ENCODE measurements at regions not wholly inside any gene's neighbourhood (a gene's known extent, or its start where the extent isn't known, plus 50 kb on each side); places are given as distances from the start of the nearest gene placed in this dataset.

DNA sequence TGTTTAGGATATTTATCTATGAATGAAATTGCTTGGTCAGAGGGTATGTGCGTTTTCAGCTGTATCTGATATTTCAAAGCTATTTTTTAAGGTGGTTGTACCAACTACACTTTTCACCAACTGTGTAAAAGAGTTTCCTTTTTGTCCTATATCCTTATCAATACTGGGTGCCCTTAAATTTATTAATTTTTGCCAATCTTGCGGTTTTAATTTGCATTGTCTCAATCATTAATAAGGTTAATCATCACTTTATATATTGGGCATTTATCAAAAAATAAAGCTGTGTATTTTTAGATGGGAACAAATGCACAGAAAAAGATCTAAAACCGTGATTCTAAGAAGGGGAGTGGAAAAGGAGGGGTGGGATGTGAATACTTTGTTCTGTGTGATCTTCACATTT lies 66.7 kb upstream of the SALL4 start:
- Histone ChIP-seq H3K9ac (ENCODE audit: insufficient read depth, low read length, poor library complexity, severe bottlenecking) (no peak overlapping the region), H4K20me1 (ENCODE audit: insufficient read depth, low read length) (no peaks in the 10 kb centered on the region), H3K4me1 (ENCODE audit: control insufficient read depth in 1 of 2, insufficient read depth in 2 of 2, low read length in 2 of 2) (no peaks in the 10 kb centered on the region), H3K27ac (ENCODE audit: low read depth in 1 of 2, low read length in 2 of 2) (no peak overlapping the region), H2AFZ (ENCODE audit: insufficient read depth, low read depth, low read length, poor library complexity, severe bottlenecking) (no peak overlapping the region), H3K4me3 (replicated peaks in 1 of 3; ENCODE audit: low read depth in 2 of 3, low read length in 3 of 3) (no peak overlapping the region), H3K27me3 (ENCODE audit: control insufficient read depth in 2 of 2, insufficient read depth in 2 of 2, low read length in 2 of 2) (no peaks in the 10 kb centered on the region), H3K4me2 (replicated peaks; ENCODE audit: extremely low read depth, low read length, poor library complexity, severe bottlenecking) (no peak overlapping the region), H3K79me2 (ENCODE audit: insufficient read depth, low read length) (no peaks in the 10 kb centered on the region), H3K9me3 (replicated peaks in 1 of 2; ENCODE audit: control insufficient read depth in 1 of 2, insufficient read depth in 1 of 2, low read length in 2 of 2) (no peaks in the 10 kb centered on the region), H3K36me3 (replicated peaks in 1 of 2; ENCODE audit: control insufficient read depth in 1 of 2, insufficient read depth in 2 of 2, low read length in 2 of 2) (no peaks in the 10 kb centered on the region)
- no CpG with 5 or more reads among the region's 3 CpGs for WGBS (ENCODE audit: insufficient coverage)
- TF ChIP-seq, protein P1, sequence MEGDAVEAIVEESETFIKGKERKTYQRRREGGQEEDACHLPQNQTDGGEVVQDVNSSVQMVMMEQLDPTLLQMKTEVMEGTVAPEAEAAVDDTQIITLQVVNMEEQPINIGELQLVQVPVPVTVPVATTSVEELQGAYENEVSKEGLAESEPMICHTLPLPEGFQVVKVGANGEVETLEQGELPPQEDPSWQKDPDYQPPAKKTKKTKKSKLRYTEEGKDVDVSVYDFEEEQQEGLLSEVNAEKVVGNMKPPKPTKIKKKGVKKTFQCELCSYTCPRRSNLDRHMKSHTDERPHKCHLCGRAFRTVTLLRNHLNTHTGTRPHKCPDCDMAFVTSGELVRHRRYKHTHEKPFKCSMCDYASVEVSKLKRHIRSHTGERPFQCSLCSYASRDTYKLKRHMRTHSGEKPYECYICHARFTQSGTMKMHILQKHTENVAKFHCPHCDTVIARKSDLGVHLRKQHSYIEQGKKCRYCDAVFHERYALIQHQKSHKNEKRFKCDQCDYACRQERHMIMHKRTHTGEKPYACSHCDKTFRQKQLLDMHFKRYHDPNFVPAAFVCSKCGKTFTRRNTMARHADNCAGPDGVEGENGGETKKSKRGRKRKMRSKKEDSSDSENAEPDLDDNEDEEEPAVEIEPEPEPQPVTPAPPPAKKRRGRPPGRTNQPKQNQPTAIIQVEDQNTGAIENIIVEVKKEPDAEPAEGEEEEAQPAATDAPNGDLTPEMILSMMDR (IDR thresholded peaks at IDR 0.05) = no peak
- DNase-seq = no peak
- Mint-ChIP-seq H3K27ac (no peak overlapping the region), H3K4me3 (no peak overlapping the region), H3K9me3 (peaks cover 0 to 6% (median 0%) of the 10 kb centered on the region in 7 donors), H3K36me3 (no peaks in the 10 kb centered on the region), H3K27me3 (ENCODE audit: low read depth in 3 of 3) (peaks cover 2 to 14% (median 4%) of the 10 kb centered on the region in 3 donors), H3K4me1 (no peaks in the 10 kb centered on the region)
- intact Hi-C loops (cut with micrococcal nuclease) = no loop called here

DNA sequence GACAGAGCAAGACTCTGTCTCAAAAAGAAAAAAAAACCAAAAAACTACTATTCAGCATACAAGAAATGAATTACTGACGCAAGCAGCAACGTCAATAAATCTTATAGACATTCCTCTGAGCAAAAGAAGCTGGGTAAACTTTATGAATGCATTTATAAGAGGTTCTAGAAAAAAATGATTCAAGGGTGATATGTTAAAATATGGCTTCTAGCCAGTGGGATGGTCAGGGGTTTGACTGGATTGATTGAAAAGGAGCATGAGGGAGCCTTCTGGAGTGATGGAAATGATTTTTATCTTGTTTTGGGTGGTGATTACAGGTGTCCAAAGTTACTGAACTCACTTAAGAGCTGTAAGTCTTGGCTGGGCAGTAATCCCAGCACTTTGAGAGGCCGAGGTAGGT lies 64.9 kb upstream of the SALL4 start:
- H3K4me1 ChIP-seq (ENCODE audit: control insufficient read depth in 1 of 2, insufficient read depth in 2 of 2, low read length in 2 of 2) = no peaks in the 10 kb centered on the region
- no CpG with 5 or more reads among the region's 3 CpGs for WGBS (ENCODE audit: insufficient coverage)
- H4K20me1 ChIP-seq (ENCODE audit: insufficient read depth, low read length) = no peaks in the 10 kb centered on the region
- TF ChIP-seq, protein P1 (IDR thresholded peaks at IDR 0.05) = no peak
- H3K36me3 ChIP-seq (replicated peaks in 1 of 2; ENCODE audit: control insufficient read depth in 1 of 2, insufficient read depth in 2 of 2, low read length in 2 of 2) = no peaks in the 10 kb centered on the region
- Mint-ChIP-seq H3K4me1 (no peaks in the 10 kb centered on the region), H3K9me3 (peaks cover 0 to 3% (median 0%) of the 10 kb centered on the region in 7 donors), H3K27me3 (ENCODE audit: low read depth in 3 of 3) (peaks cover 3 to 11% (median 5%) of the 10 kb centered on the region in 3 donors), H3K36me3 (no peaks in the 10 kb centered on the region), H3K27ac (no peak overlapping the region), H3K4me3 (no peak overlapping the region)
- H3K9ac ChIP-seq (ENCODE audit: insufficient read depth, low read length, poor library complexity, severe bottlenecking) = no peak overlapping the region
- no peak overlapping the region for H3K4me3 ChIP-seq (replicated peaks in 1 of 3; ENCODE audit: low read depth in 2 of 3, low read length in 3 of 3)
- no peaks in the 10 kb centered on the region for H3K9me3 ChIP-seq (replicated peaks in 1 of 2; ENCODE audit: control insufficient read depth in 1 of 2, insufficient read depth in 1 of 2, low read length in 2 of 2)
- H2AFZ ChIP-seq (ENCODE audit: insufficient read depth, low read depth, low read length, poor library complexity, severe bottlenecking) = no peak overlapping the region
- no peaks in the 10 kb centered on the region for H3K79me2 ChIP-seq (ENCODE audit: insufficient read depth, low read length)
- no peaks in the 10 kb centered on the region for H3K27me3 ChIP-seq (ENCODE audit: control insufficient read depth in 2 of 2, insufficient read depth in 2 of 2, low read length in 2 of 2)
- no peak overlapping the region for H3K4me2 ChIP-seq (replicated peaks; ENCODE audit: extremely low read depth, low read length, poor library complexity, severe bottlenecking)
- no peak overlapping the region for H3K27ac ChIP-seq (ENCODE audit: low read depth in 1 of 2, low read length in 2 of 2)
- DNase-seq = no peak
- intact Hi-C loops (cut with micrococcal nuclease) = no loop called here
